ENCODE measurements at regions not wholly inside any gene's neighbourhood (a gene's known extent, or its start where the extent isn't known, plus 50 kb on each side); places are given as distances from the start of the nearest gene placed in this dataset.

- BruUV-seq (replicated peaks): no TSS peak
- no peak for DNase-seq (ENCODE audit: low read depth, low spot score)
- no peak for FAIRE-seq
- H3K27me3 ChIP-seq (ENCODE audit: control insufficient read depth in 2 of 2, insufficient read depth in 2 of 2, low read length in 2 of 2): no peaks in the 10 kb centered on the region
- no peak overlapping the region for H2AFZ ChIP-seq (ENCODE audit: low read depth, low read length)
- H3K4me1 ChIP-seq (ENCODE audit: control insufficient read depth, extremely low read depth, insufficient read depth, low read length): no peaks in the 10 kb centered on the region
- no peaks in the 10 kb centered on the region for H3K79me2 ChIP-seq (ENCODE audit: control insufficient read depth, insufficient read depth, low read length)
- H3K4me2 ChIP-seq (ENCODE audit: insufficient read depth, low read length): no peak overlapping the region
- H3K4me3 ChIP-seq (replicated peaks in 1 of 3; ENCODE audit: insufficient read depth in 1 of 3, low read depth in 1 of 3, low read length in 3 of 3): no peak overlapping the region
- H3K27ac ChIP-seq (ENCODE audit: insufficient read depth, low read depth, low read length): no peak overlapping the region
- TF ChIP-seq POLR2AphosphoS5 (IDR thresholded peaks at IDR 0.05; ENCODE audit: insufficient read depth, low read depth, low read length) (no peak), GATA2 (IDR thresholded peaks at IDR 0.05; ENCODE audit: insufficient read depth, insufficient read length, low read depth, low read length) (no peak), FOS (IDR thresholded peaks at IDR 0.05; ENCODE audit: borderline replicate concordance, insufficient read depth, low read length) (no peak), POLR2A (IDR thresholded peaks at IDR 0.05; ENCODE audit: low read depth, low read length) (no peak), EZH2 (IDR thresholded peaks at IDR 0.05; ENCODE audit: borderline replicate concordance, low read depth, low read length, severe bottlenecking) (no peak), MYC (IDR thresholded peaks at IDR 0.05; ENCODE audit: low read depth, low read length) (no peak), JUN (IDR thresholded peaks at IDR 0.05; ENCODE audit: borderline replicate concordance, insufficient read depth, insufficient read length, low read depth) (no peak)
- intact Hi-C loops (cut with micrococcal nuclease): no loop called here
- POLR2A ChIA-PET: no interaction called here
- H4K20me1 ChIP-seq (replicated peaks; ENCODE audit: control insufficient read depth, extremely low read depth, insufficient read depth, low read length): no peaks in the 10 kb centered on the region
- no peaks in the 10 kb centered on the region for H3K9me3 ChIP-seq (replicated peaks; ENCODE audit: control insufficient read depth, insufficient read depth, low read length)
- no peak overlapping the region for H3K9ac ChIP-seq (replicated peaks; ENCODE audit: extremely low read depth, insufficient read depth, low read length)
- CTCF ChIA-PET: no interaction called here
- no peaks in the 10 kb centered on the region for H3K36me3 ChIP-seq (ENCODE audit: control insufficient read depth in 2 of 2, extremely low read depth in 1 of 2, insufficient read depth in 2 of 2, low read length in 2 of 2)
- dilution Hi-C loops (cut with MboI; ENCODE audit: extremely low pct_ligation_motif_present, low sequenced_read_pairs): no loop called here
- H3K9me1 ChIP-seq (replicated peaks; ENCODE audit: control insufficient read depth, extremely low read depth, insufficient read depth, low read length): no peaks in the 10 kb centered on the region
Measured at GRCh38 chr5:117588611-117589010, 1014.0 kb upstream of the SEMA6A start.

GRCh38 chr5:117587111-117587510, 1012.5 kb upstream of the SEMA6A start:
- ChIA-PET CTCF (no interaction called here), POLR2A (no interaction called here)
- Histone ChIP-seq H3K9ac (replicated peaks; ENCODE audit: extremely low read depth, insufficient read depth, low read length) (no peak overlapping the region), H3K36me3 (ENCODE audit: control insufficient read depth in 2 of 2, extremely low read depth in 1 of 2, insufficient read depth in 2 of 2, low read length in 2 of 2) (no peaks in the 10 kb centered on the region), H3K79me2 (ENCODE audit: control insufficient read depth, insufficient read depth, low read length) (no peaks in the 10 kb centered on the region), H3K27me3 (ENCODE audit: control insufficient read depth in 2 of 2, insufficient read depth in 2 of 2, low read length in 2 of 2) (no peaks in the 10 kb centered on the region), H3K4me2 (ENCODE audit: insufficient read depth, low read length) (no peak overlapping the region), H3K4me3 (replicated peaks in 1 of 3; ENCODE audit: insufficient read depth in 1 of 3, low read depth in 1 of 3, low read length in 3 of 3) (no peak overlapping the region), H3K9me1 (replicated peaks; ENCODE audit: control insufficient read depth, extremely low read depth, insufficient read depth, low read length) (no peaks in the 10 kb centered on the region), H3K9me3 (replicated peaks; ENCODE audit: control insufficient read depth, insufficient read depth, low read length) (no peaks in the 10 kb centered on the region), H3K27ac (ENCODE audit: insufficient read depth, low read depth, low read length) (no peak overlapping the region), H2AFZ (ENCODE audit: low read depth, low read length) (no peak overlapping the region), H3K4me1 (ENCODE audit: control insufficient read depth, extremely low read depth, insufficient read depth, low read length) (no peaks in the 10 kb centered on the region), H4K20me1 (replicated peaks; ENCODE audit: control insufficient read depth, extremely low read depth, insufficient read depth, low read length) (no peaks in the 10 kb centered on the region)
- intact Hi-C loops (cut with micrococcal nuclease): no loop called here
- DNase-seq (ENCODE audit: low read depth, low spot score) (no peak), FAIRE-seq (no peak)
- dilution Hi-C loops (cut with MboI; ENCODE audit: extremely low pct_ligation_motif_present, low sequenced_read_pairs): no loop called here
- no TSS peak for BruUV-seq (replicated peaks)
- TF ChIP-seq EZH2 (IDR thresholded peaks at IDR 0.05; ENCODE audit: borderline replicate concordance, low read depth, low read length, severe bottlenecking): no peak
- no peak for TF ChIP-seq MYC (IDR thresholded peaks at IDR 0.05; ENCODE audit: low read depth, low read length)
- TF ChIP-seq JUN (IDR thresholded peaks at IDR 0.05; ENCODE audit: borderline replicate concordance, insufficient read depth, insufficient read length, low read depth): no peak
- no peak for TF ChIP-seq GATA2 (IDR thresholded peaks at IDR 0.05; ENCODE audit: insufficient read depth, insufficient read length, low read depth, low read length)
- TF ChIP-seq POLR2A (IDR thresholded peaks at IDR 0.05; ENCODE audit: low read depth, low read length): no peak
- TF ChIP-seq CTCF (IDR thresholded peaks at IDR 0.05; ENCODE audit: extremely low read depth in 1 of 2, insufficient read depth in 1 of 2, low read depth in 1 of 2, low read length in 2 of 2): no peak
- no peak for TF ChIP-seq MAX (IDR thresholded peaks at IDR 0.05; ENCODE audit: insufficient read depth, insufficient read length)
- no peak for TF ChIP-seq POLR2AphosphoS5 (IDR thresholded peaks at IDR 0.05; ENCODE audit: insufficient read depth, low read depth, low read length)
- no peak for TF ChIP-seq FOS (IDR thresholded peaks at IDR 0.05; ENCODE audit: borderline replicate concordance, insufficient read depth, low read length)
